Fibroblast of lung (primary cell): ENCODE measurements at regions not wholly inside any gene's neighbourhood (a gene's known extent, or its start where the extent isn't known, plus 50 kb on each side); places are given as distances from the start of the nearest gene placed in this dataset.
A peak's percentile ranks its signal among the peaks of the same experiment; 100 is the strongest.

ENCODE experiments used
- DNase-seq, 2 donors: peaks; one replicate each; pipeline versions ENCODE4 v3.0.0 to v3.0.0-alpha.2; 2010; ENCODE audit warnings: low read depth in 2 of 2
- H2AFZ ChIP-seq: 2 replicates; pipeline ENCODE4 v1.5.1; 2012; ENCODE audit warnings: low read length, control low read depth, inconsistent platforms
- H3K27ac ChIP-seq: 2 replicates; pipeline ENCODE4 v1.5.1; 2011; ENCODE audit warnings: low read length, control low read depth; ENCODE audit not compliant: insufficient read depth
- H3K27me3 ChIP-seq: 2 replicates; pipeline ENCODE4 v1.5.1; 2011; ENCODE audit warnings: mild to moderate bottlenecking, low read length; ENCODE audit not compliant: control insufficient read depth, insufficient read depth
- H3K36me3 ChIP-seq: 2 replicates; pipeline ENCODE4 v1.5.1; 2011; ENCODE audit warnings: low read length; ENCODE audit not compliant: control insufficient read depth, insufficient read depth
- H3K4me1 ChIP-seq: 2 replicates; pipeline ENCODE4 v1.5.1; 2011; ENCODE audit warnings: low read length; ENCODE audit not compliant: control insufficient read depth, insufficient read depth; ENCODE audit errors: extremely low read depth
- H3K4me2 ChIP-seq: 2 replicates; pipeline ENCODE4 v1.5.1; 2011; ENCODE audit warnings: low read length, control low read depth; ENCODE audit not compliant: insufficient read depth; ENCODE audit errors: extremely low read depth
- H3K4me3 ChIP-seq, 4 experiments: fragments of 200-600 bp in 1 of 4; sonication (generic) in 1 of 4; replicated peaks in 1 of 4; 2 replicates each; pipeline ENCODE4 v1.5.1; 2011 to 2016; ENCODE audit warnings: low read length in 4 of 4, low read depth in 3 of 4, mild to moderate bottlenecking in 3 of 4, control low read depth in 2 of 4, inconsistent platforms in 1 of 4, mixed read lengths in 1 of 4; ENCODE audit not compliant: insufficient read depth in 1 of 4; ENCODE audit errors: control extremely low read depth in 1 of 4
- H3K79me2 ChIP-seq: 2 replicates; pipeline ENCODE4 v1.5.1; 2012; ENCODE audit warnings: mild to moderate bottlenecking, low read length, inconsistent platforms; ENCODE audit not compliant: control insufficient read depth, insufficient read depth
- H3K9ac ChIP-seq: 2 replicates; pipeline ENCODE4 v1.5.1; 2011; ENCODE audit warnings: mild to moderate bottlenecking, low read length, control low read depth; ENCODE audit not compliant: insufficient read depth
- H3K9me3 ChIP-seq: 2 replicates; pipeline ENCODE4 v1.5.1; 2012; ENCODE audit warnings: low read depth, low read length; ENCODE audit not compliant: control insufficient read depth, insufficient read depth
- H4K20me1 ChIP-seq: 2 replicates; pipeline ENCODE4 v1.5.1; 2011; ENCODE audit warnings: low read length; ENCODE audit not compliant: control insufficient read depth, insufficient read depth; ENCODE audit errors: extremely low read depth
- EZH2 ChIP-seq: IDR thresholded peaks from 2 replicates; pipeline ENCODE4 v1.5.1; 2012; ENCODE audit warnings: low read length, control low read depth, mild to moderate bottlenecking; ENCODE audit errors: missing control alignments
- TF ChIP-seq, protein P1 (sequence below), 2 donors: IDR thresholded peaks in 1 of 2; conservative IDR thresholded peaks in 1 of 2; 1 replicate in 1 of 2; 2 replicates in 1 of 2; pipeline ENCODE4 v1.5.1; 2011 to 2012; ENCODE audit warnings: low read length in 2 of 2, control low read depth in 1 of 2, inconsistent platforms in 1 of 2, low read depth in 1 of 2, mild to moderate bottlenecking in 1 of 2

DNA sequence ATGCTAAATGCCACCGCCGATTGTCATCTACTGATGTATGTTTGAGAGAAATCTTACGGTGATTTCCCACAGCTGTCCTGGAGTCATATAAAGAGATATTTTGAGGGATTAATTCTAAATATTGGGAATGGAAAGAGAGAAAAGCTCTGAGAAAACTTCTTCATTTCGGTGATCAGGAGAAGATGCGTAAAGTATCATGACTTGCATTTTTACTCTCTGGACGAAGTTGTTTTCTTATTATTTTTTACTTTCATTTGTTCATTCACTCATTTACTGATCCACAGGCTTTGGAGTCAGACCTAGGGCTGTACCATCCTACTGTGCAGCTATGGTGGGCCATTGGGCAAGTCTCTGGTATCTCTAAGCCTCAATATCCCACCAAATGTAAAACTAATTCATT, 58.4 kb upstream of the RUNX1 start:
- Histone ChIP-seq H3K4me2 (no peak overlapping the region), H3K9ac (no peak overlapping the region), H3K27me3 (no peaks in the 10 kb centered on the region), H3K9me3 (no peaks in the 10 kb centered on the region), H3K27ac (no peak overlapping the region), H3K36me3 (no peaks in the 10 kb centered on the region), H3K4me1 (no peaks in the 10 kb centered on the region), H3K79me2 (no peaks in the 10 kb centered on the region), H4K20me1 (no peaks in the 10 kb centered on the region), H3K4me3 (no peak overlapping the region), H2AFZ (no peak overlapping the region)
- TF ChIP-seq EZH2, result no peak
- TF ChIP-seq, protein P1, sequence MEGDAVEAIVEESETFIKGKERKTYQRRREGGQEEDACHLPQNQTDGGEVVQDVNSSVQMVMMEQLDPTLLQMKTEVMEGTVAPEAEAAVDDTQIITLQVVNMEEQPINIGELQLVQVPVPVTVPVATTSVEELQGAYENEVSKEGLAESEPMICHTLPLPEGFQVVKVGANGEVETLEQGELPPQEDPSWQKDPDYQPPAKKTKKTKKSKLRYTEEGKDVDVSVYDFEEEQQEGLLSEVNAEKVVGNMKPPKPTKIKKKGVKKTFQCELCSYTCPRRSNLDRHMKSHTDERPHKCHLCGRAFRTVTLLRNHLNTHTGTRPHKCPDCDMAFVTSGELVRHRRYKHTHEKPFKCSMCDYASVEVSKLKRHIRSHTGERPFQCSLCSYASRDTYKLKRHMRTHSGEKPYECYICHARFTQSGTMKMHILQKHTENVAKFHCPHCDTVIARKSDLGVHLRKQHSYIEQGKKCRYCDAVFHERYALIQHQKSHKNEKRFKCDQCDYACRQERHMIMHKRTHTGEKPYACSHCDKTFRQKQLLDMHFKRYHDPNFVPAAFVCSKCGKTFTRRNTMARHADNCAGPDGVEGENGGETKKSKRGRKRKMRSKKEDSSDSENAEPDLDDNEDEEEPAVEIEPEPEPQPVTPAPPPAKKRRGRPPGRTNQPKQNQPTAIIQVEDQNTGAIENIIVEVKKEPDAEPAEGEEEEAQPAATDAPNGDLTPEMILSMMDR (conservative IDR thresholded peaks at IDR 0.05 in 1 of 2, IDR thresholded peaks at IDR 0.05 in 1 of 2; ENCODE audit: low read depth in 1 of 2, low read length in 2 of 2), result no peak
- DNase-seq, result no peak

DNA sequence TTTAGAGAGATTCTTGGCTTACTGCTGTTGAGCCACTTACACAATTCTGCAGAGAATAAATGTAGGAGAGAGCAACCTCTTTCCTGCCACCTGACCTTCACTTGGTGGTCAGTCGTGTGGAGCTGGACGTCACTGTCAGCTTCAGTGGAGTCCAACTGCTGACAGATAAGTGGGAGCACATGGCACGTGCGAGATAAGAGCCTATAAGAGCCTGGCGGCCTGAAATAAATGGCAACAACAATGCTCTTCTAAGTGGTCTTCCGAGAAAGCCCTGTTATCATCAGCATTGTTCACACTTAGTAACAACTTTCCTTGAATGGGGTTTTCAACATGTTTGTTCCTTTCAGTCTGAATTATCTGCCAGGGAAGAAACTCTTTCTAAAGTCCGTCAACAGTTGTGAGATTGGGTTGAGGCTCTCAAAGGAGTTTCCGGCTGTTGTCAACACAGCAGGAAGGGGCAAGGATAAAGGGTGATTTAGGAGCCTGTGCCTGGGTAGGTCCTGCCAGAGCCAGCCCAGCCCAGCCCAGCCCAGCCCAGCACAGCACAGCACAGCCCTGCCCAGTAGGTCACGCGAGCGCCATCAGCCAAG, 57.2 kb upstream of the RUNX1 start:
- Histone ChIP-seq H3K9ac (no peak overlapping the region), H3K79me2 (no peaks in the 10 kb centered on the region), H3K4me3 (no peak overlapping the region), H3K27ac (no peak overlapping the region), H3K4me2 (no peak overlapping the region), H4K20me1 (no peaks in the 10 kb centered on the region), H3K9me3 (no peaks in the 10 kb centered on the region), H3K27me3 (no peaks in the 10 kb centered on the region), H2AFZ (no peak overlapping the region), H3K36me3 (no peaks in the 10 kb centered on the region), H3K4me1 (no peaks in the 10 kb centered on the region)
- DNase-seq, result no peak
- TF ChIP-seq EZH2, result no peak
- TF ChIP-seq, protein P1 (conservative IDR thresholded peaks at IDR 0.05 in 1 of 2, IDR thresholded peaks at IDR 0.05 in 1 of 2; ENCODE audit: low read depth in 1 of 2, low read length in 2 of 2), result no peak

DNA sequence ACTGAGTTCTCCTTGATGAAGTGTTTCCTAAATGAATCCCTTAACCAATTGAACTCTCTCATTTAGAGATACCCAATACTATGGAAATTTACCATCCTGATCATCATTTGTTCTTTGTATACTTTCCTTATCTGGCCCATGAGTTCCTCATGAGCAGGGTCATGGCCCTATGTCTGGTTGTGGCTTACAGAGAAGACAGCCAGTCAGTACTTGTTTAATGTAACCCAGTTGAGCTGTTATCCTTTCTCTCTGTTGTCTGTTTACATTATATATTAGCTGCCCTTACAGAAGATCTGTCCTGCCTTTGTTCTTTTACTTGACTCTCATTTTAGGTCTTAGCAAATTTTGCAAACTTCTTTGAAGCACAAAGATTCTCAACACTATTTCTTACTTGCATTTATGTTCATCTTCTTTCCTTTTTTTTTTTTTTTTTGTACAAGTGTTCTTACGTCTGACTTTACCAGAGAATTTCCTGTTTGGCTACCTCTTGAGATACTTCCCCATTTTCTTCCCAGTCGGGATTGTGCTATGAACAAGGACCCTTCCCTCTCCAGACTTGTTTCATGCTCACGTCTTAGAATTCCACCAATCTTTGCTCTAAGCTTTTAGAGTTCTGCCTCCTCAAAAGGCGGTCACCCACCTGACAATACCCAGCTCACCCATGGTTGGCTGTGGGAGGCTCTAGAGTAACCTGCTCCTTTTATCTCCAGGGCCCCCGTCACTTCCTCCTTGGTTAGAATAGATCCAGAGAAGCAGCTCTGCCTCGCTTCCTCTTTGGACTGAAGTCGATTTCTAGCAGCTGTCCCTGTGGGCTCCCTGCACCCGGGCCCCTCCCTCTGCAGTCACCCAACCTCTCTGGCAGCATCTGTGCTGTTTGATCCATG, 53.6 kb upstream of the RUNX1 start:
- Histone ChIP-seq H3K4me3 (no peak overlapping the region), H3K36me3 (no peaks in the 10 kb centered on the region), H4K20me1 (no peaks in the 10 kb centered on the region), H3K9ac (no peak overlapping the region), H3K79me2 (no peaks in the 10 kb centered on the region), H3K27ac (no peak overlapping the region), H3K9me3 (no peaks in the 10 kb centered on the region), H3K4me1 (no peaks in the 10 kb centered on the region), H3K4me2 (no peak overlapping the region), H2AFZ (no peak overlapping the region), H3K27me3 (no peaks in the 10 kb centered on the region)
- TF ChIP-seq EZH2, result no peak
- TF ChIP-seq, protein P1 (conservative IDR thresholded peaks at IDR 0.05 in 1 of 2, IDR thresholded peaks at IDR 0.05 in 1 of 2; ENCODE audit: low read depth in 1 of 2, low read length in 2 of 2), result no peak
- DNase-seq, result peak in 1 of 2 donors; percentile 34
